Left renal cortex interstitium (tissue), 4 donors: ENCODE measurements at regions not wholly inside any gene's neighbourhood (a gene's known extent, or its start where the extent isn't known, plus 50 kb on each side); places are given as distances from the start of the nearest gene placed in this dataset.

Source experiments
- DNase-seq, 4 donors: peaks; one replicate each; pipeline ENCODE4 v3.0.0-alpha.2; 2013; ENCODE audit warnings: low read depth in 4 of 4, low spot score in 2 of 4, missing footprints in 1 of 4

DNA sequence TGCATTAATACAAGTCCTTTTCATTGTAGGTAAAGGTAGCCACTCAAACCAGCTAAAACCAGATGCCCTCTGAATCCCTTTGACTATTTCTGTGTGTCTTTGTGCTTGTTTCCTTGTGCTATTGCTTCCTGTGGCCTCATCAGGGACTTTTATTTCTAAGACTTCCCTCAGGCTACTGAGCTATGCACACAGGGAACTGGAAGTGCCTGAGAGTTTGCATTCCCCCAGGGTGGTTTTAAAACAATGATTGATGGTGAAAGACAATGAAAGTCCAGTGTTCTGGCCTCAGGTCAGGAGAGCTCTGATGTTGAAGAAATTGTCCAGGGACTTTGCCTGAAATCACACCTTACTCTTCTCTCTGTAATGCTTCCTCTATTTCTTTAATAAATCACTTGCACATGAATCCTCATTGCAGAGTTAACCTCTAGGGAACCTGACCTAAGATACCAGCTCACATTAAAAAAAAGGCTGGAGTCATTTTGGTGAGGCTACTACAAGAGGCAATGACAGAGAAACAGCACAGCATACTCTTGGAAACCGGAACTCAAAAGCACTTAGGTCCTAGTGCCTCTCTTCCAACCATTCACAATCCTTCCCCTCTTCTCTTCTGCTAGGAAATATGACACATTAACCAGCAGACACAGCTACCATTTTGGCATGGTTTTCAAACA, 158.1 kb upstream of the NREP start:
- no peak for DNase-seq

DNA sequence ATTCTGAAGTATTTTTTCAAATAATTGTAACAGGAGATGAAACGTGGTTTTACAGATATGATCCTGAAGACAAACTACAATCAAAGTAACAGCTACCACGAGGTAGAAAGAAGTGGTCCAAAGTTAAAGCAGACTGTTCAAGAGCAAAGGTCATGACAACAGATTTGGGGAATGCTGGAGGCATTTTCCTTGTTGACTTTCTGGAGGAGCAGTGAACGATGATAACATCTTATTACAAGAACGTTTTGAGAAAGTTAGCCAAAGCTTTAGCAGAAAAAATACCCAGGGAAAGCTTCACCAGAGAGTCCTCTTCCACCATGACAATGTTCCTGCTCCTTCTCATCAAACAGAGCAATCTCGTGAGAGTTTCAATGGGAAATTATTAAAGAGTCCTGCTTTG, 145.4 kb upstream of the NREP start:
- DNase-seq = no peak

DNA sequence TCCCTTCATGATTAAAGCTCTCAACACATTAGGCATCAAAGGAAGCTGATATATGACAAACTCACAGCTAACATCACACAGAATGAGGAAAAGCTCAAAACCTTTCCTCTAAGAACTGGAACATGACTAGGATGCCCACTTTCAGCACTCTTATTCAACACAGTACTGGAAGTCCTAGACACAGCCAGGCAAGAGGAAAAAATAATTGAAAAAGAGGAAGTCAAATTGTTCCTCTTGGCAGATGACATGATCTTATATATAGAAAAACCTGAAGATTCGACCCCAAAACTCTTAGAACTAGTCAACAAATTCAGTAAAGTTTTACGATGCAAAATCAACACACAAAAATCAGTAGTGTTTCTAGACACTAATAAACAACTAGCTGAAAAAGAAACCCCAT, 144.3 kb upstream of the NREP start:
- no peak for DNase-seq

- DNase-seq = no peak
These were observed 136.0 kb upstream of the NREP start for GRCh38 chr5:111892949-111893348.

- no peak for DNase-seq
These were observed 130.7 kb upstream of the NREP start for GRCh38 chr5:111887706-111888105.

- no peak for DNase-seq
These were observed 112.7 kb upstream of the NREP start for GRCh38 chr5:111869681-111870080.

DNA sequence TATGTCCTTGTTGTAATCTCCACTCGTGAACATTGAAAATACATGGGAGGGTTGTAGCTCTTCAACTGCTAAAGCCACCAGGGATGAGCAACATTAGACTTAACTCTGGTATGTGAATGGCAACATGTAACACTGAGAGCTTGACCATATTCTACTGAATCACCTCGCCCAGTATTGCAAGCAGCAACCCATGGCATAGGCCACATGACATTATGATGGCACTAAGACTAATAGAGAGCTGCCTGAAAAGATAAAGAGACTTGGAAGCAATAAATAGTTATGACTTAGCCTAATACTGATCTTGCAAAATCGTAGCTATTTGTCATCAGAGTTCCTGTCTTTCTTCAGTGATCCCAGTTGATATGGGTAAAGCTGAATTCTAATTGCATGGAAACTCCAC, 108.4 kb upstream of the NREP start:
- DNase-seq = no peak

DNA sequence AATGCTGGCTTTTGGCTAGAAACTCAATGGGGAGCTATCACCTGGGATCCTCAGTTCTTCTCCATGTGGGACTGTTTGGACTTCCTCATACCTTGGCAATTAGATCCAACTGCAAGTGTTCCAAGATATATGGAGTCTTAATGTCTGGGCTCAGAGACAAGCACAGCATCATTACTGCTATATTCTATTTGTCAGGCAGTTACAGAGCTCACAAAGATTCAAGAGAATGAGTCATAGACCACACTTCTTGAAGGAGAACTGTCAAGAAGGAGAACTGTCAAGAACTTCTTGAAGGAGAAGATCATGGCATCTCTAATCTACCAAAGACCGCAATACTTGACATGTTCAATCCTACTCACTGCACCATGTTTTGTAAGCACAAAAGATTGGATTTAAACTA, 106.8 kb upstream of the NREP start:
- DNase-seq = no peak

- DNase-seq = no peak
These were observed 102.7 kb upstream of the NREP start for GRCh38 chr5:111859533-111860270.

- DNase-seq = no peak
These were observed 102.0 kb upstream of the NREP start for GRCh38 chr5:111859031-111859430.

DNA sequence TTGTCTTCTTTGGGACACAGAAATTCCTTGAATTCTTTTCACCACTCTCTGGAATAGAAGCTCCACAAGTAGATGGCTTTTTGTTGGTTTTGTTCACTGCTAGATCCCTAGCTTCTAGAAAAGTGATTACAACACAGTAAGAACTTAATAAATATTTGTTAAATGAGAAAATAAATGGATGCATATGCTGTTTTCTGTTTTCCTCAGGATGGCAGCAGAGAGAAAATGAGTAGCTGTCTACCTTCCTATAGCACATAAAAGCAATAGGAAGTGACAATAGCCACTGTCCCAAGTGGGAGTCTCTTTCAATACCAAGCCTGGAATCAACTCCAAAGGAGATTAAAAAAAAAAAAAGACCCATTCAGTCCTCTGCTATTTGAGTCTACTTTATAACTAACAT, 100.6 kb upstream of the NREP start:
- no peak for DNase-seq

DNA sequence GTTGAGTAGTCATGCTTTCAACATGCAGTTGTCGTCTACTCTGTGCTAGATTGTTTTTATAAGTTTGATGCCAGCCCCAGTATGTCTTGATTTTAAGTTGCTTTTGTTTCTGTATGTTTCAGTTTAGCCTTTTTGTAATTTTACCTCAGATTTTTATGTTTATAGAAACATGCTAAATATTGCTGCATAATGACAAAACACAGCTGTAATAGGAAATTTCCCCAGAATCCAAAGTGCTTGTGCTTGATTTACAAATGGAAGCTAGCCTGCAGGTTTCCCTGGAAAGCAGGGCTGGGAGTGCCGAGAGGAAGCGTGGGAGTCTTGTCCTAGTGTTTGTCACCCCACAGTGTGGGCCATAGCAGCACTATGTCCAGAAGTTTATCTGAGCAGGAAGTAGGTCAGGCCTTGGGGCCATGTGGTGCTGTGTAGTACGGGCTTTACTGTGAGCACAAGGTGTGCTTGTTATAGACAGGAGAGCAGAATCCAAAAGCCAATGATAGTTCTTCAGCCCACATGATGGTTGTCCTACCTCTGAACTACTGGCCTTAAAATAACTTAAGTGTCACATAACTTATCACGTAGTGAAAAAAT, 100.0 kb upstream of the NREP start:
- DNase-seq = no peak

DNA sequence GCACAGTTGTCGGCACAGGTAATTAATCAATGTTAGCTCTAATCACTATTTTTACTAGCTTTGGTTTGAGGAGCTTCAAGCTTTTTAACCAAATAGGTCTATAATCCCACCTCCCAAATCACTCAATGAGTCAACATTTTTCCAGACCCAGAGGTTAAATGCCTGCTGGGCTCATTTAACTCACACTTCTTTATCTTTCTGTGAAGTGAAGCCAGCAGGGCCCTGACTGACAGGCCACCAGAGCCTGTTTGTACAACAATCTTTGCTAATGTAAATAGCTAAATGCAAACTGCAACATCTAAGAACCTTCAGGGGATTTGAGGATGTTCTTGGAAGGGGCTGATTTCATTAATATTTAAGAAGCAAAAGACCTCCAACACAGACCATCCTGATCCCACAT, 98.4 kb upstream of the NREP start:
- no peak for DNase-seq

- DNase-seq = no peak
These were observed 97.2 kb upstream of the NREP start for GRCh38 chr5:111854186-111854585.

GRCh38 chr5:111853748-111854147, 96.8 kb upstream of the NREP start:
- DNase-seq = no peak

GRCh38 chr5:111851631-111852548, 94.9 kb upstream of the NREP start:
- no peak for DNase-seq

DNA sequence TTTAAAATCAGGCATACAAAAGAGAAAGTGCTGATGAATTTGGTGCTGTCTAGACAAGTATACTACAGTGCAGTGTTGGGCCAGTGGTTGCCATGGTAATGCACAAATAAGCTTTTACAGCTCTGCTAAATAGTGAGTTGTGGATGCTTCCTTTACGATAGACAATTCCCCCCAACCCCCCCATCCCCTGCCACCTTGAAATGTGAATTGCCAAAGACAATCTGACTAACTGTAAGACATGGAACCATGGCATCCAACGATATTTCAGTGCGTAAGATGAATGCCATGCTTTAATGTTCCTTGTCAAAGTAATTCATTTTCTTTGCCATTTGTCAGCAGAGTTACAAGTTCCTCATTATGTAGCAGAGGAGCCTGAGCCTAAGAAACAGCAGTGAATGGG, 91.5 kb upstream of the NREP start:
- no peak for DNase-seq

DNA sequence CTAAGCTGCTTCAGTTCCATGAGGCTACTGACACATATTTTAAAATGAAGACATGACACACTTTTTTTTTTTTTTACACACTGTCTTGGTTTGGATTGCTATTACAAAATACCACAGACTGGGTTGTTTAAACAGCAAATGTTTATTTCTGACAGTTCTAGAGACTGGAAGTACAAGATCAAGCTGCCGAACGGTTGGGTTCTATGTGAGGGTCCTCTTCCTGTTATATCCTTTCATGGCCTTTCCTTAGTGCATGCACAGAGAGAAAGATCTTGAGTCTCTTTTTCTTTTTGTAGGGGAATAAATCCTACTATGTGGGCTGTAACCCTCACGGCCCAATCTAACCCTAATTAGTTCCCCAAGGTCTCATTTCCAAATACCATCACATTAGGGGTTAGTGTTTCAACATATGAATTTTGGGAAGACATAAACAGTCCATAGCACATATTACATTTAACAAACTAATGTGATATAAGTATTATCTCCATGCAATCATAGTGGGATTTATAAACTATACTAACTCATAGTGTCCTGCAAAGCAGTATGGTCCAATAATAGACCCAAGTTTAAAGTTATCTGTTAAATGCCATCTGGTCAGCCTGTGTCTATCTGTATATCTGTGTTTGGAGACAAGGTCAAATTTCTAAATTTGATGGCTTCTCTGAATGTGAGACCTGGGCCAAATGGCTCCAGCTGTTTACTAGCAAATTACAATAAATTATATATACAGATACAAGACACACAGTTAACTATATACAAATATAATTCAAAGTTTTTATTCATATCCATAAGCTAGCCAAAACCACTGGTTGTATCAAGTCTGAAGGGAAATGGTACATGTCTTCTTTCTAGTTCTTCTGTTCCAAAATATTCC, 90.3 kb upstream of the NREP start:
- DNase-seq = no peak

- peak in 1 of 4 donors; percentile 41 for DNase-seq
These were observed 83.2 kb upstream of the NREP start for GRCh38 chr5:111840036-111840674.

GRCh38 chr5:111839438-111839837, 82.4 kb upstream of the NREP start:
- no peak for DNase-seq
